NT2/D1 (cell line): ENCODE measurements at regions not wholly inside any gene's neighbourhood (a gene's known extent, or its start where the extent isn't known, plus 50 kb on each side); places are given as distances from the start of the nearest gene placed in this dataset.

Source experiments
- DNase-seq: peaks from one replicate; pipeline ENCODE4 v3.0.0-alpha.2; 2011; ENCODE audit warnings: low read depth, low spot score
- H3K27me3 ChIP-seq: 2 replicates; pipeline ENCODE4 v1.6.0; 2011; ENCODE audit warnings: mild to moderate bottlenecking; ENCODE audit not compliant: insufficient read length, insufficient read depth
- H3K36me3 ChIP-seq: 2 replicates; pipeline ENCODE4 v1.6.1; 2011; ENCODE audit warnings: mild to moderate bottlenecking, low read length, mixed read lengths; ENCODE audit not compliant: insufficient read depth, insufficient read length
- H3K4me1 ChIP-seq: 2 replicates; pipeline ENCODE4 v1.5.1; 2011; ENCODE audit not compliant: insufficient read depth, insufficient read length
- H3K4me3 ChIP-seq: 2 replicates; pipeline ENCODE4 v1.5.1; 2011; ENCODE audit warnings: low read depth; ENCODE audit not compliant: insufficient read length
- H3K9ac ChIP-seq: 2 replicates; pipeline ENCODE4 v1.6.0; 2011; ENCODE audit warnings: low read depth; ENCODE audit not compliant: insufficient read length
- H3K9me3 ChIP-seq: 2 replicates; pipeline ENCODE4 v1.5.1; 2011; ENCODE audit warnings: mild to moderate bottlenecking, low read length; ENCODE audit not compliant: insufficient read depth
- SUZ12 ChIP-seq: IDR thresholded peaks from 2 replicates; pipeline ENCODE4 v1.6.1; 2011; ENCODE audit not compliant: insufficient read length, insufficient read depth; ENCODE audit errors: extremely low read depth
- YY1 ChIP-seq: IDR thresholded peaks from 2 replicates; pipeline ENCODE4 v1.6.1; 2011; ENCODE audit not compliant: insufficient read length, insufficient read depth
- ZNF274 ChIP-seq: IDR thresholded peaks from 2 replicates; pipeline ENCODE4 v1.6.1; 2011; ENCODE audit warnings: mild to moderate bottlenecking, low read depth, low read length

- Histone ChIP-seq H3K4me1 (no peaks in the 10 kb centered on the region), H3K9me3 (peaks cover 10% of the 10 kb centered on the region; the same call in 1 of the 2 replicates), H3K36me3 (no peaks in the 10 kb centered on the region), H3K27me3 (no peaks in the 10 kb centered on the region), H3K4me3 (no peak overlapping the region), H3K9ac (no peak overlapping the region)
- DNase-seq: no peak
- no peak for TF ChIP-seq ZNF274
- no peak for TF ChIP-seq SUZ12
- no peak for TF ChIP-seq YY1
These were observed 280.0 kb downstream of the C12orf75 start for GRCh38 chr12:105610459-105610858.

- H3K36me3 ChIP-seq: no peaks in the 10 kb centered on the region
- H3K9ac ChIP-seq: no peak overlapping the region
- no peaks in the 10 kb centered on the region for H3K4me1 ChIP-seq
- peaks cover 10% of the 10 kb centered on the region; the same call in 1 of the 2 replicates for H3K9me3 ChIP-seq
- TF ChIP-seq SUZ12: no peak
- no peak for TF ChIP-seq YY1
- TF ChIP-seq ZNF274: no peak
- H3K4me3 ChIP-seq: no peak overlapping the region
- no peaks in the 10 kb centered on the region for H3K27me3 ChIP-seq
- no peak for DNase-seq
These were observed 280.8 kb downstream of the C12orf75 start for GRCh38 chr12:105611340-105611739.

GRCh38 chr12:105613269-105613668 lies 282.8 kb downstream of the C12orf75 start:
- TF ChIP-seq ZNF274 (no peak), SUZ12 (no peak), YY1 (no peak)
- no peak overlapping the region for H3K9ac ChIP-seq
- H3K27me3 ChIP-seq: no peaks in the 10 kb centered on the region
- no peak for DNase-seq
- H3K4me3 ChIP-seq: no peak overlapping the region
- H3K4me1 ChIP-seq: no peaks in the 10 kb centered on the region
- no peaks in the 10 kb centered on the region for H3K36me3 ChIP-seq
- peaks cover 10% of the 10 kb centered on the region; the same call in 1 of the 2 replicates for H3K9me3 ChIP-seq

- H3K36me3 ChIP-seq: no peaks in the 10 kb centered on the region
- TF ChIP-seq YY1 (no peak), SUZ12 (no peak), ZNF274 (no peak)
These were observed 283.4 kb downstream of the C12orf75 start for GRCh38 chr12:105613887-105614286.

GRCh38 chr12:105616971-105617540 lies 286.6 kb downstream of the C12orf75 start:
- TF ChIP-seq YY1 (no peak), ZNF274 (no peak), SUZ12 (no peak)
- Histone ChIP-seq H3K36me3 (no peaks in the 10 kb centered on the region), H3K27me3 (no peaks in the 10 kb centered on the region), H3K4me1 (no peaks in the 10 kb centered on the region), H3K9ac (no peak overlapping the region), H3K9me3 (no peaks in the 10 kb centered on the region), H3K4me3 (no peak overlapping the region)
- DNase-seq: no peak

More at GRCh38 chr12:105613887-105614286, 283.4 kb downstream of the C12orf75 start:
- no peak for DNase-seq
- Histone ChIP-seq H3K4me3 (no peak overlapping the region), H3K9ac (no peak overlapping the region), H3K9me3 (peaks cover 10% of the 10 kb centered on the region; the same call in 1 of the 2 replicates), H3K4me1 (no peaks in the 10 kb centered on the region), H3K27me3 (no peaks in the 10 kb centered on the region)

GRCh38 chr12:105622220-105622619 lies 291.7 kb downstream of the C12orf75 start:
- no peak for DNase-seq
- Histone ChIP-seq H3K27me3 (no peaks in the 10 kb centered on the region), H3K4me3 (no peak overlapping the region), H3K9ac (no peak overlapping the region), H3K36me3 (no peaks in the 10 kb centered on the region), H3K4me1 (no peaks in the 10 kb centered on the region), H3K9me3 (0 out of 2 replicates have a peak, but pooled peaks cover 15% of the 10 kb centered on the region)
- TF ChIP-seq ZNF274: no peak

GRCh38 chr12:105622846-105623736 lies 292.6 kb downstream of the C12orf75 start:
- TF ChIP-seq SUZ12 (no peak), YY1 (no peak), ZNF274 (no peak)
- no peaks in the 10 kb centered on the region for H3K4me1 ChIP-seq
- no peak overlapping the region for H3K4me3 ChIP-seq
- H3K9me3 ChIP-seq: 0 out of 2 replicates have a peak, but pooled peaks cover 22% of the 10 kb centered on the region
- no peaks in the 10 kb centered on the region for H3K36me3 ChIP-seq
- H3K27me3 ChIP-seq: no peaks in the 10 kb centered on the region
- DNase-seq: no peak
- no peak overlapping the region for H3K9ac ChIP-seq
